ENCODE measurements at regions not wholly inside any gene's neighbourhood (a gene's known extent, or its start where the extent isn't known, plus 50 kb on each side); places are given as distances from the start of the nearest gene placed in this dataset.

DNA sequence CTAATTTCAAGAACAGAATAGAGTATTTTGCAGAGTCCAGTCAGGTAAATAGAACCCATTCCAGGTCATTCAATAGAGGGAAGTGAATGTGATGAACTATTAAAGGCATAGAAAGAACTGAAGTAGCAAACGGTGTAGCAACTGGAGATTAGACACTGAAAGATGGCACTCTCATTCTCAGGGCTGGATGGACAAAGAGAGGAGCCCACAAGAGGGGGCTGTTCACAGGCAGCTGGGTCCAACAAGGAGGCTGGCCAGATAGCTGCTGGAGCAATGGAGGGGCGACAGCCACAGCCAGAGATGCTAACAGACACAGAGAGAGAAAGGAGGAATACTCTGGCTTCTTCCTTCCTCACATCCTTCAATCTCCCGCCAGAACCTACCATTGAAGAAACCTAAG, 93.1 kb upstream of the SMARCA2 start:
- TF ChIP-seq POLR2A (IDR thresholded peaks at IDR 0.05): no peak
- TF ChIP-seq, protein P1, sequence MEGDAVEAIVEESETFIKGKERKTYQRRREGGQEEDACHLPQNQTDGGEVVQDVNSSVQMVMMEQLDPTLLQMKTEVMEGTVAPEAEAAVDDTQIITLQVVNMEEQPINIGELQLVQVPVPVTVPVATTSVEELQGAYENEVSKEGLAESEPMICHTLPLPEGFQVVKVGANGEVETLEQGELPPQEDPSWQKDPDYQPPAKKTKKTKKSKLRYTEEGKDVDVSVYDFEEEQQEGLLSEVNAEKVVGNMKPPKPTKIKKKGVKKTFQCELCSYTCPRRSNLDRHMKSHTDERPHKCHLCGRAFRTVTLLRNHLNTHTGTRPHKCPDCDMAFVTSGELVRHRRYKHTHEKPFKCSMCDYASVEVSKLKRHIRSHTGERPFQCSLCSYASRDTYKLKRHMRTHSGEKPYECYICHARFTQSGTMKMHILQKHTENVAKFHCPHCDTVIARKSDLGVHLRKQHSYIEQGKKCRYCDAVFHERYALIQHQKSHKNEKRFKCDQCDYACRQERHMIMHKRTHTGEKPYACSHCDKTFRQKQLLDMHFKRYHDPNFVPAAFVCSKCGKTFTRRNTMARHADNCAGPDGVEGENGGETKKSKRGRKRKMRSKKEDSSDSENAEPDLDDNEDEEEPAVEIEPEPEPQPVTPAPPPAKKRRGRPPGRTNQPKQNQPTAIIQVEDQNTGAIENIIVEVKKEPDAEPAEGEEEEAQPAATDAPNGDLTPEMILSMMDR (IDR thresholded peaks at IDR 0.05): no peak
